ENCODE measurements at regions not wholly inside any gene's neighbourhood (a gene's known extent, or its start where the extent isn't known, plus 50 kb on each side); places are given as distances from the start of the nearest gene placed in this dataset.

- no peak for TF ChIP-seq CTCF (IDR thresholded peaks at IDR 0.05)
- TF ChIP-seq POLR2A (IDR thresholded peaks at IDR 0.05) = no peak
Observed at GRCh38 chr5:133821889-133822288, 146.5 kb downstream of the C5orf15 start.
